ENCODE measurements at regions not wholly inside any gene's neighbourhood (a gene's known extent, or its start where the extent isn't known, plus 50 kb on each side); places are given as distances from the start of the nearest gene placed in this dataset.

DNA sequence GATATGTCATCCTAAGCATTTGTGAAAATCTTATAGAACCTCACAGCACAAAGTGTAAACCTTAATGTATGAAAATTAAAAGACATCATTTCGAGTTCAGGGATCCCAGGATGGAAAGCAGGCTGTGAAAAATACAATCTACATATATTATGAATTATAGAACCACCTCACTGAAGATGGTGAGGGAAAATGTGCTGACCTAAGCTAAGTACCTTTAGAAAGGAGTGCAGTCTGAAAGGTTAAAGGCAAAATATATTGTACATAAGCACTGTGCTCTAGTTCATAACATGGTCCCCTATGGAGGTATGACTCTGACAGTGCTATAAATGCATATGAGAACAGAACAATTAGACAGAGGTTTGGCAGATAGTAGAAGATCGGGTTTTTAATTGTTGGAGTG is 368.6 kb downstream of the TMA16 start:
- TF ChIP-seq, protein P1, sequence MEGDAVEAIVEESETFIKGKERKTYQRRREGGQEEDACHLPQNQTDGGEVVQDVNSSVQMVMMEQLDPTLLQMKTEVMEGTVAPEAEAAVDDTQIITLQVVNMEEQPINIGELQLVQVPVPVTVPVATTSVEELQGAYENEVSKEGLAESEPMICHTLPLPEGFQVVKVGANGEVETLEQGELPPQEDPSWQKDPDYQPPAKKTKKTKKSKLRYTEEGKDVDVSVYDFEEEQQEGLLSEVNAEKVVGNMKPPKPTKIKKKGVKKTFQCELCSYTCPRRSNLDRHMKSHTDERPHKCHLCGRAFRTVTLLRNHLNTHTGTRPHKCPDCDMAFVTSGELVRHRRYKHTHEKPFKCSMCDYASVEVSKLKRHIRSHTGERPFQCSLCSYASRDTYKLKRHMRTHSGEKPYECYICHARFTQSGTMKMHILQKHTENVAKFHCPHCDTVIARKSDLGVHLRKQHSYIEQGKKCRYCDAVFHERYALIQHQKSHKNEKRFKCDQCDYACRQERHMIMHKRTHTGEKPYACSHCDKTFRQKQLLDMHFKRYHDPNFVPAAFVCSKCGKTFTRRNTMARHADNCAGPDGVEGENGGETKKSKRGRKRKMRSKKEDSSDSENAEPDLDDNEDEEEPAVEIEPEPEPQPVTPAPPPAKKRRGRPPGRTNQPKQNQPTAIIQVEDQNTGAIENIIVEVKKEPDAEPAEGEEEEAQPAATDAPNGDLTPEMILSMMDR (IDR thresholded peaks at IDR 0.05), result no peak
- TF ChIP-seq POLR2A (IDR thresholded peaks at IDR 0.05), result no peak

All from body of pancreas (tissue), 4 donors.